HG03439 (cell line): ENCODE measurements at regions not wholly inside any gene's neighbourhood (a gene's known extent, or its start where the extent isn't known, plus 50 kb on each side); places are given as distances from the start of the nearest gene placed in this dataset.
A peak's percentile ranks its signal among the peaks of the same experiment; 100 is the strongest.
"Not testable (repeated sequence)": the region's sequence is repeated elsewhere in the genome, so short reads cannot be mapped to it uniquely, and the experiment has no call there.

Experiments used
- ATAC-seq: cut with Tn5 transposase; IDR thresholded peaks from one replicate; pipeline ENCODE4 v1.9.1; 2021; ENCODE audit warnings: mild to moderate bottlenecking, moderate library complexity; ENCODE audit not compliant: unreplicated experiment

DNA sequence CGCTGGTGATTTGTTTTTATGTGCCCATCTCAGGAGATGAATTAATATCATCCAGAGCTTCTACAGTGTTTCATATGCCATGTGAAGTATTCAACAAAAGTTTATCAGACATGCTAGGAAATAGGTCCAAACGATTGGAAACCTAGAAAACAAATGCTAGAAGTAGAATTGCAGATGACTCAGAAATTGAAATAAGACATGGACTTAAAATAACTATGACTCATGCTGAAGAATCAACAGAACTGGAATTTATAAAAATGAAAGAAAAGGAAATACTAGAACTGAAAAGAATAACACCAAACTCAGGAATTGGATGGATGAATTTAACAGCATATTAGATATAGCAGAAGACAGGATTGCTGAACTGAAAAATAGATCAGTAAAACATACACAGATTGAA, 172.7 kb upstream of the GIMD1 start:
- no peak for ATAC-seq

DNA sequence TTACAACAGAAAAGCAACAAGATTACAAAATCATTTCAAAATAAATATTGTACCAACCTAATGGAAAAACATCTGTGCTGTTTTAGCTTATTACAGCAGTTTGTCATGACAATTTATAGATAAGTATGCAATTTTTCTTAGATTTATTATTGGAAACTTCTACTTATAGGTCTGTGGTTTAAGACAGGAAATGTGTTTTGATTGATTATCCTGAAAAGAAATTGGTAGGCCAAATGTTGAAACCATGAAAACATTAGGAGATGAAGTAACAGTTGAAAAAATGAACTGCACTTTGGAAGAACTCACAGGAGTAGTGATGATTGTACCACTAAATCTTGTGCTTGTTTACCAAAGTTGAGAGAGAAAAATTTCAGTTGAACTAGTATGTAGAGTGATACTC, 162.2 kb upstream of the GIMD1 start:
- no peak for ATAC-seq

DNA sequence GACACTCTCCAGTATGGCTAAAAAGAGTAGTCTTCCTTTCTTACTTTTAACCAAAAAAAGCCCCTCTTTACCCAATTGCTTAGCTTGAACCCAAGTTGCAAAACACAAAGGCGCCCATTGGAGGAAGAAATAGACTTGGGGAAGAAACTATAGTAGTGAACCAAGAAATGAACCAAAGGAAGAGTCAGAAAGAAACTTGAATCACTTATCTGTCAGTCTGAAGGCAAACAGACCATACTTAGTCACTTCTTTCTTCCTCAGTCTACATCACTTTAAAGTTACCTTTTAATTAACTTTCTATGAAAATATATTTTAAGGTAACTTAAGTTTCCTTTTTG, 161.4 kb upstream of the GIMD1 start:
- ATAC-seq = no peak

DNA sequence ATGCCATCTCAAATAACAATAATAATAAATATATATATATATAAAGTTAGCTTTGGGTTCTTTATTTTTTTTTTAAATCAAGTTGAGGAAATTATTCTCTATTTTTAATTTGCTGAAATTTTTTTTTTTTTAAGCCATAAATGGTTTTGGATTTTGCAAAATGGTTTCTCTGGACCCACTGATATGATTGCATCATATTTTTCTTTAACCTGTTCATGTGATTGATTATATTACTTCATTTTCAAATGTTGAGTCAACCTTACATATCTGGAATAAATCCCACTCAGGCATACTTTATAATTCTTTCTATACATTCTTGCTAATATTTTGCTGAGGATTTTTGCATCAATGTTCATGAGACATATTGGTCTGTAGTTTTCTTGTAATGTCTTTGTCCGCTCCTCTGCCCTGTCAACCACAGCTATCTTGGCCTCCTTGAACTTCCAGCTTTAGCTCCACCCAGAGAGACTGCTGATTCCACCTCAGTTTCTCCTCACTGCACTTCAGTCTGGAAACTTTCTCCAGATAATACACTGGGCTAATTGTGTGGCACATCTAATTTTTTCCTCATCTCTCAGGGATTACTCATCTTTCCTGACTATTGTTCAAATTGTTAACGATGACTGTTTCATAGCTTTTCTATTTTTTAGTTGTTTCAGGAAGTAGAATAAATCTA, 160.9 kb upstream of the GIMD1 start:
- ATAC-seq = no peak

DNA sequence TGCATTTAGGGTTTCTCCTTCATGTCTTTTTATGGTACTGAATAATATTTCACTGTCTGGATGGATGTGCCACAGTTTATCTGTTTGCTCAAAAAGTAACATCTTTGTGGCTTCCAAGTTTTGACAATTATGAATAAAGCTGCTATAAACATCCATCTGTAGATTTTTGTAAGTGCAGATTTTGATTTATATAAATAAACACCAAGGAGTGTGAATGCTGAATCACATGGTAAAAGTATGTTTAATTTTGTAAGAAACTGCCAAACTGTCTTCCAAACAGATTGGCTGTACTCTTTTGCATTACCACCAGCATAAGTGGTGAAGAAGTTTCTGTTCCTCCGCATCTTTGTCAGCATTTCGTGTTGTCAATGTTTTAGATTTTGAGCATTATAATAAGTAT, 158.7 kb upstream of the GIMD1 start:
- ATAC-seq = no peak

DNA sequence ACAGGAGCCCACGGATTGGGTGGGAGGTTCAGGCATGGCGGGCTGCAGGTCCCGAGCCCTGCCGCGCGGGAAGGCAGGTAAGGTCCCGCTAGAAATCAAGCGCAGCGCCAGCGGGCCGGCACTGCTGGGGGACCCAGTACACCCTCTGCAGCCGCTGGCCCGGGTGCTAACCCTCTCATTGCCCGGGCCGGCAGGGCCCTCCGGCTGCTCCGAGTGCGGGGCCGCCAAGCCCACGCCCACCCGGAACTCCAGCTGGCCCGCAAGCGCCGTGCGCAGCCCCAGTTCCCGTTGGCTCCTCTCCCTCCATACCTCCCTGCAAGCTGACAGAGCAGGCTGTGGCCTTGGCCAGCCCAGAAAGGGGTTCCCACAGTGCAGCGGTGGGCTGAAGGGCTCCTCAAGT, 156.8 kb upstream of the GIMD1 start:
- not testable (repeated sequence) for ATAC-seq

DNA sequence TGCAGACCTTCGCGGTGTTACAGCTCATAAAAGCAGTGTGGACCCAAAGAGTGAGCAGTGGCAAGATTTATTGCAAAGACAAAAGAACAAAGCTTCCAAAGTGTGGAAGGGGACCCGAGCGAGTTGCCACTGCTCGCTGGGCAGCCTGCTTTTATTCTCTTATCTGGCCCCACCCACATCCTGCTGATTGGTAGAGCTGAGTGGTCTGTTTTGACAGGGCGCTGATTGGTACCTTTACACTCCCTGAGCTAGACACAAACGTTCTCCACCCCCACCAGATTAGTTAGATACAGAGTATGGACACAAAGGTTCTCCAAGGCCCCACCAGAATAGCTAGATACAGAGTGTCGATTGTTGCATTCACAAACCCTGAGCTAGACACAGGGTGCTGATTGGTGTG, 156.2 kb upstream of the GIMD1 start:
- ATAC-seq = not testable (repeated sequence)

DNA sequence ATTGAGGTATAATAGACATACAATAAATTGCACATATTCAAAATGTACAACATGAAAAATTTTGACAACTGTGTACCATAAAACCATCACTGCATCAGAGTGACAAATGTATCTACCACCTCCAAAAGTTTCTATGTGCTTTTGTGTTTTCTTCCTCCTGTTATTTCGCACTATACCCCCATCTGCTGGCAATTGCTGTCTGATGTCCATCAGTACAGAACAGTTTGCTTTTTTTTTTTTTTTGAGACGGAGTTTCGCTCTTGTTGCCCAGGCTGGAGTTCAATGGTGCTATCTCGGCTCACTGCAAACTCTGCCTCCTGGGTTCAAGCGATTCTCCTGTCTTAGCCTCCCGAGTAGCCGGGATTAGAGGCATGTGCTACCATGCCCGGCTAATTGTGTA, 154.3 kb upstream of the GIMD1 start:
- ATAC-seq = no peak

DNA sequence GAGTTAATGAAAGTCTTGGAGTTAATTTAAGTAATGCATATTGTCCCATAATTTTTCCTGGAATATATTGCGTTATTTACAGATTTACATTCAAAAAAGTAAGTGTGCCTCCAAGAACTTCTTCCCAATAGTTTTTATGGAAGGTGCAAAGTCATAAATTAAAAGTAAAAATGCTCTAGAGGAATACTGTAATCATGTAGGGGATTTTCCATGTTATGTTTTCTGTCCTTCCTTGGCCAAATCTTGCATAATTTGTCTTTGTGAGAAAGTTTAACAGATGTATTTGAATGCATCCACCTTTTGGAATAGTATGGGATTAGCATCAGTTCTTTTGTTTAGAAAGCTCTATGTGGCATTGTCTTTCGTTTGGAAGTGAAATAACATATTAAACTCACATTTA, 144.1 kb upstream of the GIMD1 start:
- ATAC-seq = no peak

DNA sequence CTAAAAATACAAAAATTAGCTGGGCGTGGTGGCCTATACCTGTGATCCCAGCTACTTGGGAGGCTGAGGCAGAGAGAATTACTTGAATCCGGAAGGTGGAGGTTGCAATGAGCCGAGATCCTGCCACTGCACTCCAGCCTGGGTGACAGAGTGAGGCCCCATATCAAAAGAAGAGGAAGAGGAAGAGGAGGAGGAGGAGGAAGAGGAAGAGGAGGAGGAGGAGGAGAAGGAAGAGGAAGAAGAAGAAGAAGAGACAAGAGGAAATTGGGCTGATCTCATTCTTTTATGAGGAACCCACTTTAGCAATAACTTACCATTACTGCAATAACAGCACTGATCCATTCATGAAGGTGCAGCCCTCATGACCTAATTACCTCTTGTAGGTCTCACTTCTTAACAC, 138.9 kb upstream of the GIMD1 start:
- no peak for ATAC-seq

DNA sequence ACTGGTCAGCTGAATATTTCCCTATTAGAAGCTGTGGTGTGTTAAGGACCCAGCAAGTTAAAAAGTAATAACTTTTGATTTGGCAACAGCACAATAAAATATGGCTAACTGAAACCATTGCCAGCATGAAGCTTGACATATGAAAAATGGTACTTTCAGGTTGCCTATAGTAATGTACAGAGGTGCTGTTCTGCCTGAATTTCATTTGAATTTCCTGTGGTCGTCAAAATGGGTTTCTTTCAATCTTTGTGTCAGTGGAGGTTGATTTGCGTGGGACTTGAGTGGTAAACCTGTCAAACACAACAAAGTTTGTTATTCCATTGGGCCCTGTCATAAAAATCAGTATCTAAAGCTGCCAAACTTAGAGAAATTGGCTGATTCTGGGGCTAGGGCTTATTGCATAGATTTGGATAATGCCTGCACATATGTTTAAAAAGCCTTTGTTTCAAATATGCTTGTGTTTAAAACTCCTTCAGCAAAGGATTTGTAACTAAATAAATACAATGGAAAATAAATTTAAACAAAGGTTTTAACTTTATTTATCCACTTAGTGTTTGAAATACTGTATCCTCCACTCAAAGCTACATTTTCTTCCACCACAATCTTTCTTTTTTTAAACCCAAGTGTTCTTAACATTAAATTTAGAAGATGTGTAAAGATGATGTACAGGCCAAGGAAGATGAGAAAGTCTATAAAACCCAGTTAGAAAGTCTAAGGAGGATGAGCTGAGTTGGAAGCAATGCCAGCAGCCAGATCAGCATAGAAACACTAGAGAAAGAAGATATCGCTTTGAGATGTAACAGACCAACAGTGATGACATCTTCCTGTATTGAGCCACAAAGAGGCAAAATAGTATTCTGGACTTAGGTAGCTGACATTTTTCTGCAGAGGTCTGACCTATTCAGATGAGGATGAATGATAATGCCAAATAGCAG, 134.8 kb upstream of the GIMD1 start:
- no peak for ATAC-seq

DNA sequence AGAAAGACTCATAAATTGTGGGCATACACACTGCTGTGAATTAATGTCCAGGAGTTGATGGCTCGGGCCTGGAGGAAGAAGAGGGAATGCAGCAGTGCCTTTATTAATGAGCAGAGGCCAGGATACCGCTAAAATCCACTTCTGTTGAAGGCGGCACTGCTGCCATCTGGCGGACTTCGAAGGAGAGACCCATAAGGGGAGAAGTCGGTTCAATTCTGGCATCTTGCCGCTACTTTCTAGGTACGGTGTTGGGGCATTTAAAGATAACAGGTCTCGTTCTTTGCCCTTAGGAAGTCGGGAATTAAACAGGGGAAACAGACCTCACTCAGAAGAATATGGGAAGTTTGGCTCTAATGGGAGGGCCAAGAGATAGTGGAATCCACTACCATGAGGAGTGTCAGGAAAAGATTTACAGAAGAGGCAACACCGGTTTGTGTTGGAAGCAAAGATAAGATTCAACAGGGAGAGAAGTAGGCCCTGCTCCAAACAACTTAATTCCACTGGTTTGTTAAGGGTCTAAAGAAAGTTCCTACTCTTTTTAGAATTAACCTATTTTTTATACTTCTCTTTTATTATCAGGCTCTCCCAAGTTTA, 133.6 kb upstream of the GIMD1 start:
- peak; percentile 68 for ATAC-seq

DNA sequence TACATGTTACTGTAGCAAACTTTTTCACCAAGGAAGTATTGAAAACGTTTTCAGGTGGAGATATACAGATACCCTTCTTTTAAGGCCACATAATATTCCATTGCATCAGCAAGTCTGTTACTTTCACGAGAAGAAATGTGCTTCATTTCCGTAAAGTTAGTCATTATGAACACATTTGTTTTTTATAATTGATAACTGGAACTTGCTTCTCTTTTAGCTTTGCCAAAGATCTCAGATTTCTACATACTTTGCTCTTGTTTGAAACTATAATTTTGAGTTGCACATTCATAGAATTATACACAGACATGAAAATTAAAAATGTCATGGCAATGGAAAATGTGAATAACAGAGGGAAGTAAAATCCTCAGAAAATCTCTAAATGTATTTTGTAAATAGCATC, 128.7 kb upstream of the GIMD1 start:
- ATAC-seq = no peak

DNA sequence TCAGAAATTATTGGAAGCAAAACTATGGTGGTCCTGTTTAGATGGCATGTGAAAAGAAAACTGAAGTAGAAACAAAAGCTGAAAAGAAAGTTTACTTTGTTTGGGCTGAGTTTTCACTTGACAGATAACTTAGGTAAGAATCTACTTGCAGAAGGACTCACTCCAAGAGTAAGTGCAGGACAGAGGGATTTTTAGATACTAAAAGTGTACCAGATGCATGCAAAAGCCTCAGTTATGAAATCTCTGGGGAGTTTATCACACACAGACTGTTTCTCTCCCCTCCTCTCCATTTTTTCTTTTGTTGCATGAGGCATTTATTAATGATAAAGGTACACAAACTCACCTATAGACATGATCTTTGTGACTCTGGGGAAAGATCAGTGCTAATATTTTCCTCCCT, 127.5 kb upstream of the GIMD1 start:
- ATAC-seq = no peak

DNA sequence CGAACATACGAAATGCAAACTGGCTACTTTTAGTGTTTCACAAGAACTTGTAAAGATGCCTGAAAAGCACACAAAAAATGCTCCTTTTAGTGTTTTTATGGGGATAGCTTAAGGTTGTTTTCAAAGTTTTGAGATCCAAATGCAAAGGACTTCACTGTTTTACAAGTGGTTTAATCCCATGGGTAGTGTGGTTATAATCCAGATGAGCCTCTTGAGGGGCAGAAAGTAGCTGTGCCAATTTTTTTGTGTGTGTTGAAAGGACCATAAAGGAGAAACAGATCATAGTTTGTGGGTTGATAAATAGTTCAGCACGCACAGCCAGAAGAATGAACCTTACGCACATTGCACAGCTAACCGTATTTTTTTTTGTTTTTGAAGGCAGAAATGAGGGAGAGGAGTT, 126.9 kb upstream of the GIMD1 start:
- ATAC-seq = no peak

DNA sequence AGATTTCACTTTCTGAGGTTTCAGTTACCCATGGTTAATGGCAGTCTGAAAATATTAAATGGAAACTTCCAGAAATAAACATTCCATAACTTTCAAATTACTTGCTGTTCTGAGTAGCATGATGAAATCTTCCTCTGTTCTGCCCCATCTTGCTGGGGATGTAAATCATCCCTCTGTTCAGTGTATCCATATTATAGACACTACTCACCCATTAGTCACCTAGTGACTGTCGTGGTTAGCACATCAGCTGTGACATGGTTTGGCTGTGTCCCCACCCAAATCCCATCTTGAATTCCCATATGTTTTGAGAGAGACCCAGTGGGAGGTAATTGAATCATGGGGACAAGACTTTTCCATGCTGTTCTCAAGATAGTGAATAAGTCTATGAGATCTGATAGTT, 125.5 kb upstream of the GIMD1 start:
- no peak for ATAC-seq

DNA sequence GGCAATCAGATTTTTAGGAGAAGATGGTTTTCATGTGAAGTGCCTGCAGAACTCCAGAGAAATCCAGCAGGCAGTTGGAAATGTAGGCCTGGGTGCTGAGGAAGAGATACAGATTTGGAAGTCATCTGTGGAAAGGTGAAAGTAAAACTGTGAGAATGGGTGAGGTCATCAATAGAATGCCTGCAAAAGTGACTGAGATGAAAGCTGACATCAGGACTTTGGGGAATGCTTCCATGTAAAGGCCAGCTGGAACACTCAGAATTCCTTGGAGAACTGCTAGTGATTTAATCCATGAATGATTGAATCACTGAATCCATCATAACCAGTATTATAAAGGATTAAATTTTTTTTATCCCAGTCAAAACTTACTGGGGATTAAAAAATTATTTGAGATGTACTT, 124.5 kb upstream of the GIMD1 start:
- no peak for ATAC-seq

DNA sequence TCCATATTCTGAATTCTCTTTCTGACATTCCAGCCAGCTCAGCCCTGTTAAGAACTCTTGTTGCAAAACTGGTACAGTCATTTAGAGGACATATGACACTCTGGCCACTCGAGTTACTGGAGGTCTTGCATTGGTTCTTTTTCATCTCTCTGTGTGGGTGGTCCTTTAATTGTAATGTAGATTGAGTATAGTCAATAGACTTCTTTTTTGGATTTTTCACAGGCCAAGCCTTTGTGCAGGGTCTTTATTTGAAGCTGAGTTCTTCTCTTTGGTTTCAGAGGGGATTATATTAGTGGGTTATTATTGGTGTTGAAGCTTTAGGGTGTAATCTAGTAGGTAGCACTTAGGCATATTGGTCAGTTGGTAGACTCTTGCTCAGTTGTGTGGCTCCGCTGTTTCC, 118.0 kb upstream of the GIMD1 start:
- no peak for ATAC-seq

DNA sequence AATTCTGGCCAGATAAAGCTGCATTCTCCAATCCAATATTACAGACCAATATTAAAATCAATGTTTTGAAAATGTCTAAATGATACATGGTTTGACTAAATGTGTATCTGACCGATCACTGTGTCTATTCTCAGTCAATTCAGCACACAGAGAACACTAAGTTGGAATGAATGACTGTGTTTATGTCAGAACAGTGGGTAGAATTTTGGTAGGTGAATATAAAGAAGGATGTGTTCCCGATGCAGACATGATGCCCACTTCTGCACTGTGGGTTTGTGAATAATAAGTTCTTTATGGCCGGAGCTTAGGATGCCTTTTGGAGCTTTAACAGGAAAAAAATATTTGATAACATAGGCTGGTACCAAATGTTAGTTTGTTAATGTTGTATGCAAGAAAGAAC, 113.2 kb upstream of the GIMD1 start:
- ATAC-seq = no peak

DNA sequence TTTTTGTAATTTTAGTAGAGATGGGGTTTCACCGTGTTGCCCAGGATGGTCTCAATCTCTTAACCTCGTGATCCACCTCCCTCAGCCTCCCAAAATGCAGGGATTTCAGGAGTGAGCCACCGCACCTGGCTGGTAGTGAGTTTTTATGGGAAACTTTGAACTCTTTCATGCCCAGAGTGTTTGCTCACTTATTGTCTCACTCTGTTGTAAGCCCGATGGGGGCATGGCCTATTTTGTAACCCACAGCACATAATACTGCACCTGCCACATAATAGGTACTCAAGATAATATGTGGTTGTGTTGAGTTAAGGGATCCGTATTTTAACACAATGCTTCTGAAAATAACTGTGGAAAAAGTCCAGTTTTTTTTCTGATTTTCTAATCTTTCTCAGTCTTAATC, 109.6 kb upstream of the GIMD1 start:
- ATAC-seq = no peak

DNA sequence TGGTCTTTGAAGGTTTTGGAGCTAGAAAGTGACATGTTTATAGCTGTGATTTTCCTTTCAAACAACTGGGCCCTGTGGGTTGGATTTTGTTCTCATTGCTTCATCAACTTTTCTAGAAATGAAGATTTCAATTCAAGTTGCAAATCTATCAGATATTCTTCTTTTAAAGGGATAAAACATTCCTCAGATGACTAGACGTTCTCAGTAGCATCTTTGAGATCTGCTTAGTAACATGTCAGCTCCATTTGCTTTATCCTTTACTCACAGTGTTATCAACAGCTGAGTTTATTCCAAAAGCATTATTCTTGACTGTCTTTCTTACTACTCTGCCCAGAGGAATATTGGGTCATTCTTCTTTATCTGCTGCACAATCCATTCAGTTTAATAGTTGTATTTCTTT, 108.2 kb upstream of the GIMD1 start:
- ATAC-seq = no peak

DNA sequence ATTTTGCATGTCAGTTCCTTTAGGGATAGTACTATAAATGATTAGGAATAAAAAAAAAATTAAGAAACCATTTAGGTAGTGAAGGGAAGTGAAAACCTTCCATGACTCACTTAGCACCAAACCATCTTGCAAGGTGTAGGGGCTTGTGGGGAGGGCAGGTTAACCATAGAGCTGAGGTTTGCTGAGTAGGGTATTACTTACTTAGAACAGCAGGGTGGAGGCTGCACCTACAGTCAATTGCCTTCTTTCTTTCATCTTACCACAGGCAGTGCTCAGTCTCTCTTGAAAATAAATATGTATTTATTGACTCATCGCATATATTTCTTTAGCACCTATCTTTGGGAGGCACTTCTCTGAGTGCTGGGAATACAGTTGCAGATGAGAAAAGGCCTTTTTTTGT, 104.9 kb upstream of the GIMD1 start:
- ATAC-seq = no peak
